DMS153 treated with DMSO at 0.1 percent for 48 hours (cell line): ENCODE measurements at regions not wholly inside any gene's neighbourhood (a gene's known extent, or its start where the extent isn't known, plus 50 kb on each side); places are given as distances from the start of the nearest gene placed in this dataset.
"Not testable (repeated sequence)": the region's sequence is repeated elsewhere in the genome, so short reads cannot be mapped to it uniquely, and the experiment has no call there.

Experiments used
- DNase-seq: peaks from one replicate; lab custom pipeline; 2025; ENCODE audit not compliant: unreplicated experiment; lab: John Stamatoyannopoulos, UW

- DNase-seq: no peak
Observed at GRCh38 chr3:78242724-78243123, 1202.8 kb downstream of the ROBO2 start.

- no peak for DNase-seq
Observed at GRCh38 chr3:78244136-78244535, 1204.2 kb downstream of the ROBO2 start.

- no peak for DNase-seq
Observed at GRCh38 chr3:78249294-78249693, 1209.4 kb downstream of the ROBO2 start.

GRCh38 chr3:78253860-78254259 is 1214.0 kb downstream of the ROBO2 start:
- DNase-seq: no peak

GRCh38 chr3:78255403-78255802 is 1215.5 kb downstream of the ROBO2 start:
- no peak for DNase-seq

GRCh38 chr3:78256123-78256522 is 1216.2 kb downstream of the ROBO2 start:
- DNase-seq: no peak

- DNase-seq: no peak
Observed at GRCh38 chr3:78257951-78258530, 1218.1 kb downstream of the ROBO2 start.

- no peak for DNase-seq
Observed at GRCh38 chr3:78258798-78259197, 1218.9 kb downstream of the ROBO2 start.

GRCh38 chr3:78260388-78260787 is 1220.5 kb downstream of the ROBO2 start:
- DNase-seq: no peak

- not testable (repeated sequence) for DNase-seq
Observed at GRCh38 chr3:78266550-78266949, 1226.7 kb downstream of the ROBO2 start.

- no peak for DNase-seq
Observed at GRCh38 chr3:78267235-78267634, 1227.3 kb downstream of the ROBO2 start.

- DNase-seq: no peak
Observed at GRCh38 chr3:78268087-78268486, 1228.2 kb downstream of the ROBO2 start.

GRCh38 chr3:78268716-78269668 is 1229.1 kb downstream of the ROBO2 start:
- no peak for DNase-seq

- DNase-seq: no peak
Observed at GRCh38 chr3:78273326-78273725, 1233.4 kb downstream of the ROBO2 start.

GRCh38 chr3:78274475-78275065 is 1234.7 kb downstream of the ROBO2 start:
- no peak for DNase-seq

- no peak for DNase-seq
Observed at GRCh38 chr3:78275420-78275852, 1235.5 kb downstream of the ROBO2 start.

- DNase-seq: no peak
Observed at GRCh38 chr3:78277220-78277619, 1237.3 kb downstream of the ROBO2 start.

GRCh38 chr3:78277801-78278200 is 1237.9 kb downstream of the ROBO2 start:
- no peak for DNase-seq

- no peak for DNase-seq
Observed at GRCh38 chr3:78279091-78279490, 1239.2 kb downstream of the ROBO2 start.

- DNase-seq: no peak
Observed at GRCh38 chr3:78281381-78281780, 1241.5 kb downstream of the ROBO2 start.

- DNase-seq: no peak
Observed at GRCh38 chr3:78283994-78284393, 1244.1 kb downstream of the ROBO2 start.
